Activated CD8-positive, alpha-beta memory T cell treated with anti-CD3 and anti-CD28 coated beads, Interleukin-2, amount 50 U/mL, for 4 hours (primary cell): ENCODE measurements at regions not wholly inside any gene's neighbourhood (a gene's known extent, or its start where the extent isn't known, plus 50 kb on each side); places are given as distances from the start of the nearest gene placed in this dataset.
"Not testable (repeated sequence)": the region's sequence is repeated elsewhere in the genome, so short reads cannot be mapped to it uniquely, and the experiment has no call there.

ENCODE experiments used
- DNase-seq: peaks from one replicate; pipeline ENCODE4 v3.0.0-alpha.2; 2020

DNA sequence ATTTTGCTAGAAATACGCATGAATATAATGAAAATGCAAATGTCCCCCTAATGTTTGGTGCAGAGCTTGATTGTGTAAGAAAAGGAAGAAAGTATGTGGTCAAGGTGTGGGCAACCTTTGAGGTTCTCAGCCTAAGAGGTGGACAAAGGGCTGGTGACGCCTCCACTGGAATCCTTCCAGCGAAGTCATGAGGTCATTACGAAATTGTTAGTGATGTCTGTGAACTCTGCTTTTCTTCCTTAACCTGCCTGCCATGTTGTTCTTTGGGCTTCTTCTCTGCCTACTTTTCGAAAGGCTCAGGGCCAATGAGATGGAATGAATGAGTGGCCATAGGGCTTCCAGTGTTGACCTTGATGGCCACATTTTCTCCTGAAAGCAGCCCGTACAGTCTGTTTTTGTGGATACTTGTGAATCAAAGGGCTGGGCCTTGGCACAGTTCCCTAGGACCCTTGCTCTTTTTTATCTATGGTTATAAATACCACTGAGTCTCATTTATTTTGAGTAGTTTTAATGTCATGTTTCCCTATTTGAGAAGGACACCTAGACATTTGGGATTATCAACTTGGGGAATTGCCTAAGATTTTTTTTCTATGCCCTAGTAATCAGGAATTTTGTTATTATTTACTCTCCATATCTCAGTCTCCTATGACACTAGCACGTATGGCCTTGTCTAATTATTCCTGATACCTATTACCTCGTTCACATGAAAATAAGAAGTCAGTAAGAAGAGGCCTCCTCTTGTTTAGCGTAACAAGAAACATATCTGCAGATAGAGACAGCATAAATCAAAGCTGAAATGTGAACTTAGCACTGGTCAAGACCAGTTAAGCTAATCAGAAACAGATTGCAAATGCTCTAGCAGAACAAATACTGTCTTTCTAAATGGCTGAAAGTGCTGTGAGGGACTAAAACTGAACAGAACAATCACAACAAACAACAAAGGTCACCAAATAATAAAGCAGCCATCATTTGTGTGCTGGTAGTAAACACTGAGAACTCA is 334.6 kb downstream of the BCL2L11 start:
- DNase-seq = not testable (repeated sequence)

DNA sequence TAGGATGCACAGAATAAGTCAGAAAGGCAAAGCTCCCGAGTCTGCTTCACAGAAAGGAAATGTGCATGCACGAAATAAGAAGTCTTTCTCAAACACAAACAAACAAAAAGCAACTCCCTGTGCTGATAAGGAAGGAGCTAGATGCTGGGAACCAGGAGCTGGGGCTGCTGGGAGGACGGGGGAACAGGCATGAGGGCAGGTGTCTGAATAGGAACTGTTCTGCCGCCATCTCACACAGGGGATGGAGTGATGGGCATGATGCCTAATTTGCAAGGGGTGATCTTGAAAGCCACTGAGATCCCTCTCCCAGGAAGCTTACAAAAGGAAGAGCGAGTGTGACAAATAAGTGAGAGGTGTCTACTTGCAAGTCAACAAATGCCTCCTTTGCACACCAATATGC is 336.5 kb downstream of the BCL2L11 start:
- not testable (repeated sequence) for DNase-seq

DNA sequence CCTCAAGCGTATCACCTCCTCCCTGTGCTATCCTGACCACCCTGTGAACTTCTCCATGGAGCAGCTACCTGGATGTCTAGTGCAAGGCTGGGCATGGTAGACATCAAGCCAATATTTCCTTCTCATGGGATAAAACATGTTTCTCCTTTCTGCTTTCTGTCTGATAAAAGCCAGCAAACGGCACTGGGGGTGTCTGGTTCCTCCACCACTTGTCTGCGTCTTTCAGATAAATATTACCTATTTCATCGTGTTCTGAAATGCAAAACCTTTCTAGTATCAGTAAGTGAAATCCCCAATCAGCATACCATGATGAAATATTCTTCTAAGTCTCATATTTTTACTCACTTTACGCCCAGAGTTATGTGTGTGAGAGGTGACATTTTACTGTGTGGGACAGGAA is 340.2 kb downstream of the BCL2L11 start:
- DNase-seq = not testable (repeated sequence)

DNA sequence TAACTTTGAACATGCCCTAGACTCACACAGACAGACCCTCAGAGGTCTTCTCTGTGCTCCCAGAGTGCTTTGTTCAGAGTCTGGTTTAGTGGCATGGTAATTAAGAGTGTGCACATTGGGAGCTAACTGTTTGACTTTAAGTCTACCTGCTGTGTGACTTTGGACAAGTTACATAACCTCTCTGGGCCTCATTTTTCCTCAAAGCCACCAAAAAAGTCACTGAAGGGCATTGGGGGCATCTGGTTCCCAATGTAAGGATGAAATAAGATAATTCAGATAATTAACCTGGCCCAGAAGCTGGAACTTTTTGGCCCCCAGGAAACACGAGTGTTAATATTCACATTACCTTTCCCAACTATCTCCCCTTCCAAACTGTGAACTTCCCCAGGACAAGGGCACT is 341.1 kb downstream of the BCL2L11 start:
- DNase-seq = not testable (repeated sequence)

DNA sequence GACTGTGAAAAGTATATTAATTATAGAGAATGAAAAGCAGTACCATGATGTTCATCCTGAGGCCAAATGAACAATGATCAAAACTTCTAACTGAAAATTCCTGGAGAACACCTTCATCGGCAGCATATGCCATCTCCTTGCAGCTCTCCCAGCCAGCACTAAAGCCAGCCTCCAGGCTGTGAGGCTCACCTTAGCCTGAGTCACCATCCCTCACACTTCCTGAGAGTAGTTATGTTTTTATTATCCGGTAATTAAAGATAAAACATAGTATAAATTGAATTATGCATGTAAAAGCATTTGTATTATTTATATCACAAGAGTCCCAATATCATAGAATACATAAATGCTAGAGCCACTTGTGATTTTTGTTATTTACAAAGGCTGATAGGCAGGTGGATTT is 341.9 kb downstream of the BCL2L11 start:
- DNase-seq = not testable (repeated sequence)

DNA sequence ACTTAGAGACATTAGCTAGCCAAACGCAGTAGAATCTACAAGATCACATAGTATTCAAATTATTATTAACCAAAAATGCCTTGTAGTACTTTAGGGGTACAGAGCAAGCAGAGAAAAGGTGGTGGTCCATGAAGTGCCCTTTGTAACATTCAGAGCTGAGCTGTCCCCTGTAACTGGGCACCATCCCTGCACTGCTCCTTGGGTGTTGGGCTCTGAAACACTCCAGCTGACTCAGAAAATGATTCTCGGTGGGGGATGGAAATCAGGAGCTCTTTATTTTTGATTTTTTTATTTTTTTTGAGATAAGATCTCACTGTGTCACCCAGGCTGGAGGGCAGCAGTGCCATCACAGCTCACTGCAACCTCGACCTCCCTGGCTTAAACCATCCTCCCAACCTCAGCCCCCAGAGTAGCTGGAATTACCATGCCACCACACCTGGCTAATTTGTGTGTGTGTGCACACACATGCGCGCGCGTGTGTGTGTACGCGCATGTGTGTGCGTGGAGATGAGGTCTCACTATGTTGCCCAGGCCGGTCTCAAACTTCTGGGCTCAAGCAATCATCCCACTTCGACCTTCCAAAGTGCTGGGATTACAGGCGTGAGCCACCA is 342.6 kb downstream of the BCL2L11 start:
- not testable (repeated sequence) for DNase-seq

DNA sequence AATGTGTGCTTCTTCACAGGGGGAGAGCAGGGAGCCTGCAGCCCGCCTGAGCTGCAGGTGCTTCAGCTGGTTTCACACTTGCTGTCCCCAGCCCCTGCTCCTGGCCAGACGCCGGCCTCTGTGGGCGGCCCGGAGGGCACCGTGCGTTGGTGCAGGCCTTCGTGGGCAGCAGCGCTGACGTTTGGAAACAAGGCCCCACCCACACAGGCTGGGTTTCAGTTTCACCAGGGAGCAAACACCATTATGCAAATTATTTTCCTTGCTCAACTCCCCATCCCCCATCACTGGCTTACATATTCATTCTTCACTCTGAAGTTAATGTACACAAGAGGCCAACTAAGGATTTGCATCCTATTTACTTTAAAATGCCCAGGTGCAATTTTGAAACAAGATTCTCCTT is 343.2 kb downstream of the BCL2L11 start:
- not testable (repeated sequence) for DNase-seq

DNA sequence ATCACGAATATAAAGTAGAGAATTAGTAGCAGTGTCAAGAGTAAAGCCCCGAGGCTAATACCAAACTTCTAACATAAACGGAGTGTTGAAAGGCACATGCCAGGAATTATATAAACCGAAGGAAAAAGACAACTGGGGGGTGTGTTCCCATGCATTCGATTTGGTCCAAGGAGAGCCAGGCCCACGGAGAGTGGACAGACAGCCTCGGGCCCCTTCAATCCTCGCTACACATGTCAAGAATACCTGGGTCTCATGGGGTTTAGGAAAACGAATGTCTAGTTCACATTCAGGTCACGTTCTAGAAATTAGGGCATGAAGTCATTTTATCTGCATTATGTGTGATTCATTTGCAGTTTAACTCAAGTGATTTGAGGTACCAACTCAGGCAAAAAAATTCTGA is 343.7 kb downstream of the BCL2L11 start:
- DNase-seq = not testable (repeated sequence)

DNA sequence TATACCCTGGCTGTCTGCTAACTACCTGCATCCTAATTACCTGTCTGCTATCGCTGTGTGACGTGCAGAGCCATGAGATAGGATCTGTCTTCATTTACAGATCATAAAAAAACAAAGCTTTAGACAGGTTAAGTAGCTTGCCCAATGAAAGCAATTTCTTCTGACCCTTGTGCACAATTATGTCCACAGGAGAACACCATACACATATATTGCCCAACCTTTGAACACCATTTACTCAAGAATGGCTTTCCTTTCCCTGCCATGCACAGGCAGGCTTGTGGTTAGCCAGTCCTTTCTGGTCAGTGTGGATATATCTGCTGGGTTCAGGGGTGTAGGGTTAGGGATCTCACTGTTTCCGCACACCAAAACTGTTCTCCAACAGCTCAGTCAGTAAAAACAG is 344.8 kb downstream of the BCL2L11 start:
- DNase-seq = not testable (repeated sequence)

DNA sequence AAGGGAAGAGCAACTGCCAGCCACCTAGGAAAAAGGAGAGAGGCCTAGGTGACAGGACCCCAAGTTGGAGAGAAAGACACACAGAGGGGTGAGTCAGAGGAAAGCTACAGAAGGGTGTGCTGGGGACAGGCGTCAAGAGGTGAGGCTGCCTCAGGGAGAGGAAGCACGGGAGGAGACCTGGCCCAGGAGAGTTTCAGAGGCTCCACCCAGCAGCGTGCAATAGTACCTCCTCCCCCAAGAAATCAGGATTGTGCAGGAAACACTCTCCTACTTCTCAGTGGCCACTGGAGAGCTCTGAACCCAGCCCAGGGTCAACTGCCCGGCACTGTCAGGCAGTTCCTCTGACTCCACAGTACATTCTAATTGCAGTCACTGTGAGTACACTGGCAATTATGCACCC is 346.0 kb downstream of the BCL2L11 start:
- not testable (repeated sequence) for DNase-seq

DNA sequence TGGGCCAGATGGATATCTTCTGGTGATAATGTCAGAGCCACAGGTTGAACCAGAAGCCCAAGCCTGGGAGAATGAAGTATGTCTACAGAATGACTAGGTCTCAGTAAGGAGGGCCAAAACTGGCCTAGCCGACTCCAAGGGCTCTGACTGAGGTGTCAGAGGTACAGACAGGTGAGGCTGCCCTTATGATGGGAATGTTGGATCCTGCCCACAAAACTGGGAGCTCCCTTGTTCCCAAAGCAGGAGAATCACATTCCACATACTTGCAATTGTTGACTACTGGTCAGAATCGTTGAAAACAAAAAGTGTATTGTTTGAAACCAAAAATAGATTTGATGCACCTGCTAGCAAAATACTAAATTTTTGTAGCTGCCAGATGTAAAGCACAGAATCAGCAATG is 350.2 kb downstream of the BCL2L11 start:
- not testable (repeated sequence) for DNase-seq

DNA sequence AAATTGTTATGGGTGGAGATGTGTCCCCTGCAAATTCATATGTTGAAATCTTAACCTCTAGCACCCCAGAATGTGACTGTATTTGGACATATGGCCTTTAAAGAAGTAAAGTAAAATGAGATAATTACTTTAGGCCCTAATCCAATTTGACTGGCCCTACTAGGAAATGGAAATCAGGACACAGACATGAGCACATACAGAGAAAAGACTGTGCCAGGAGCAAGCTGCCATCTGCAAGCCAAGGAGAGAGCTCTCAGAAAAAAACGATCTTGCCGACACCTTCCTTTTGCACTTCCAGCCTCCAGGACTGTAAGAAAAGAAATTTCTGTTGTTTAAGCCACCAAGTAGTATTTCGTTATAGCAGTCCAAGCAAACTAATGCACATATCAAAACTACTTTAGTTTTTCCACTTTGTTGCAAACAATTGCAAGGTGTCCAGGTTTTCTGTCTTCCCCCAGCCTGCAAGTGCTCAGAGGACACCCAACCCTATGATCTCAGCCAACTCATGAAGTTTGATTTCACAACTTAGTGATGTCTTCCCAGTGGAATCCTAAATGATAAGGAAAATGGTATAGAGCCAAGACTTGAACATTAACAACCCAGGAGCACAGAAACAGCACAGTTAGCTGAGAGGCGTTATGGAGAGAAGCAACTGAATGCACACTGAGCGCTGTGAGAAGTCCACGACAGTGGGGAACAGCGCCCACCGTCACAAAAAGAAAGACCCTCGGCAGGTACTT is 351.2 kb downstream of the BCL2L11 start:
- not testable (repeated sequence) for DNase-seq

DNA sequence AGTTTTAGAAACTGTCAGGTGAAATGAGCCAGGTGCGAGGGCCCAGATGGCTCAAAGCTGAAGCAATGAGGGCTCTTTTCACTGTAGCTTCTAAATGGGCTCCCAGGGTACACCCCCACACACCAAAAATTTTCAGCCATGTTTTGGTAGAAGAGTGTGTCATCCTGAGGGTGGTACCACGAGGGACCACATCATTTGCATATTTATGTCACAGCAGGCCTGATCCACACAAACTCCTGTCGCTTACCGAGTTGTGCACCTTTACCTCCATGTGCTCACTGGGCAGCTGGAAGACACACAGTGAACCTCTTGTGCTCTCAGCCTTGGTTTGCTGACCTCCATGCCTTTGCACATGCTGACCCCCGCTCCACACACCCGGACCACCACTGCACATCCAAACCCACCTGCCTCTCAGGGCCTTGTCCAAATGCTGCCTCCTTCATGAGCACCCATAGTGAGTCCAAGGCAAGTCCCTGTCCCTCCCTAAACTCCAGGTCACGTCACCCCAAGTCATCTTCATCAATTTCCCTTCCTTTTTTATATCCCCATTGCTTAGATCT is 352.2 kb downstream of the BCL2L11 start:
- DNase-seq = not testable (repeated sequence)

DNA sequence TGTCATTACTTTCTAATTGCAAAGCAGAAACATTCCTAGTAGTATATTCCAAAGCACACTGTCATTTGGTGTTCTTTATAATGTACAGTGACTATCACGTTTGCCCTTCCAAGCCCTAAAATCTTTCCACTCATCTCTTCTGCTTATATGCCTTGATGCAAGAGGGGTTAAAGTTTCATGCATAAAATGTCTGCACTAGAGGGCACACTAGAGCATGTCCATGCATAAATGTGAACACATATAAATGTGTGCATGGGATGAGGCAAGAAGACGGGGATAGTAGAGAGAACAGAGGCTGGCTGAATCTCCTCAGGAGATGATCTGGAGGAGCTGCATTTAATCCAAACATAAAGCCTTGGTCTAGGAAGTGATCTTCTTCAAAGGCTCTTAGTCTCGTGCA is 352.8 kb downstream of the BCL2L11 start:
- not testable (repeated sequence) for DNase-seq

DNA sequence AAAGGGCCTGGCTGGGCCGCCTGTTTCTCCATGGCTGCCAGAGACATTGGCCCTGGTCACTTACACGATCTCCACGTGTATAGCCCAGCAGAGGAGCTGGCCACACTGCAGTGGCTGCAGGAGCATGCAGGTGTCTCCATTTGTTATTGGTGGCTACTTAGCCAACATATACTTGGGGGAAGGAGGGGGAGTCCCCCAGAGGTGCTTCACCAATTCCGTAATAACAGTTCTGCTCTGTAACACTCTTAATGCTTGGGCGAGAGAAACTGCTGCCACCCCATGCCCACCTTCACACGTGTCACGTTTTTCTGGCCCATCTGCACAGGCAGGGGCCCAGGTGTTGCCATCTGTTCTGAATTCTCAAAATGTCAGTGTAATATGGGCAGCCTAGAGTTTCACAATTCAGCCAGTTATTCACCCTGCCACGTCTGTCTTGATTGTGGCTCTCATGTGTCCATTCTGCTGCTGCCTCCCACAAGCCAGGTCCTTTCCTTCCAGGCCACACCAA is 353.5 kb downstream of the BCL2L11 start:
- DNase-seq = not testable (repeated sequence)

DNA sequence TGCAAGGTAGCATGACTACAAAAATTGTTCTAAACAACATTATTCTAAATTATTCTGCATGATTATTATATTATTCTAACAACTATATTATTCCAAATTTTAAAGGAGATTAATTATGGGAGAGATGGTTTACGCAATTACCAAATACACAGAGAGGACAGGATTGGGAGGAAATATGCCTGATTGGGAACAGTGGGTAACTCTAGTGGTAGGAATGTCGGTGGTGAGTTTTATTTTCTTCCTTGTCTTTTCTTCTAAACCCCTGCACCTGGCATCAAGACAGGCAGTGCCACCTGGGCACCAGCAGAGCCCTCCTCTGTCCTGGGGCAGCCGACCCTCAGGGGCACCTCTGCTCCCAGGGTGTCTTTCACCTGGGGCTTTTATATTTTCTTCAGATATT is 357.6 kb downstream of the BCL2L11 start:
- not testable (repeated sequence) for DNase-seq

DNA sequence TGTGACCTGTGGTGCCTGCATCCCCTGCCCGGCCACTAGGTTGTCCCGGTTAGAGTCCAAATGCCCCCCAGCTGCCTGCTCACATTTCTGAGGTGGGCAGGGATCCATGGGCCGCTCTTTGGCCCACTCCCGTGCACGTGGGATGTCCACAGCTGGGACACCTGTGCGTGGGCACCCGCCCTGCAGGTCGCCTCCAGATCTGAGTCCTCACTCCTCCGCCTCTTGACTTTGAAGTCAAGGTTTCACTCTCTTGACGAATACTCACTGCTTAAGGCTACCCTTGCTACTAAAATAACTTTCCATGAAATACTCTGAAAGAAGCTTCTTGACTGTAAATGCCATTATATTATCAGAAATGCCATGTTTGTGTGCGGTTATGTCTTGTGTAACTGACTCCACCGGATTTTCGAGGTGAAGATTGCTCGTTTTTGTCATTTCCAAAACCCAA is 358.2 kb downstream of the BCL2L11 start:
- DNase-seq = not testable (repeated sequence)

DNA sequence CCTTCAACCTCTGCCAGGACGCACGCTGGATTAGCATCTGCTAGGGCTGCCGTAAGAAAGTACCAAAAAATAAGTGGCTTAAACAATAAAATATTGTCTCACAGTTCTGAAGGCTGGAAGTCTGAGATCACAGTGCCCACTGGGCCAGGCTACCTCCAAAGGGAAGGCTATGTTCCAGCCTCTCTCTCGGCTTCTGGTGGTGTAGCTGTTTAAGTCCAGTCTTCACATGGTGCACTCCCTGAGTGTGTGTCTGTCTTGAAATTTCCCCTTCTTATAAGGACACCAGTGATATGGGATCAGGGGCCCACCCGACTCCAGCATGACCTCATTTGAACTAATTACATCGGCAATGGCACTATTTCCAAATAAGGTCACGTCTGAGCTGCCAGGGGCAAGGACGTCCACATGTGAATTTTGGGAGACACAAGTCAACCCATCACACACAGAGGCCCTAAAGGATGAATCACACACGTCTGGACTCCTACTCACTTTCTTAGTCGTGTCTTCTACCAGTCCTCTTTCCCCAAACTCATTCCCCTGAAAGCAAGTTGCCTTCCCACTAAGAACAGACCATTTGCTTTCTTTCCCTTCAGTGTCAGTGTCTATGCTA is 359.4 kb downstream of the BCL2L11 start:
- not testable (repeated sequence) for DNase-seq

DNA sequence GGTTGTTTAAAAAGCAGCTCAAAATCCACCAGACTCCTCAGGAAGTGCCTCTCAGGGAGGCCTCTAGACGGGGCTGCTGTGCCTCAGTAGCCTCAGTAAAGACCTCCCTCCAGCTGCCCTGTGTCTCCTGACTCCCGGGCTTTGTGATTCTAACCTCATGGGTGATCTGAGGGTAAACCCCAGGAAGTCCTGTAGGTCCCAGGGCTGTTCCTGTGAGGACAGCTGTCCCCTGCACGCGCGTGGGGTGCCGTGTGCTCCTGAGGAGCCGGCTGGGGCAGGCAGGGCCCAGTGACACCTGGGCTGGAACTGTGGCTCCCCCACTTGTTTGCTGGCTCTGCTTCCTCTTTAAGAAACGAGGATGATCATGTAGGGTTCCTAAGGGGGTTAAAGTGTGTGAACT is 359.9 kb downstream of the BCL2L11 start:
- not testable (repeated sequence) for DNase-seq

DNA sequence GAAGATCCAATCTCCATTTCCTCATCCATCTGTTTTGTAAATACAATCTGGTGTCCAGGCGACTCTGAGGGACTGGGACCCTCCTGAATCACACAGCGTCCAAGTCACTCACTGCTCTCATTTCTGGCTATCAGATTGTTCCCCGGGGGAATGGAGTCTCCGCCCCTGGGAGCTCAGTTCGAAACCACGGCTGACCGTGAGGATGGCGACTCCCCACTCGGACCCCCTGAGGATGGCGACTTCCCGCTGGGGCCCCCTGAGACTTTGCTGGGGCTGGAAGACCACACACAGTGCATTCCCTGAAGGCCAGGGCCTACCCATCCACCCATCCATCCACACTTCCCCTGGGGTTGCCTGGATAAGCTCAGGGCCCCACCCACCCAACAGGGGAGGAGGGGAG is 360.5 kb downstream of the BCL2L11 start:
- not testable (repeated sequence) for DNase-seq

DNA sequence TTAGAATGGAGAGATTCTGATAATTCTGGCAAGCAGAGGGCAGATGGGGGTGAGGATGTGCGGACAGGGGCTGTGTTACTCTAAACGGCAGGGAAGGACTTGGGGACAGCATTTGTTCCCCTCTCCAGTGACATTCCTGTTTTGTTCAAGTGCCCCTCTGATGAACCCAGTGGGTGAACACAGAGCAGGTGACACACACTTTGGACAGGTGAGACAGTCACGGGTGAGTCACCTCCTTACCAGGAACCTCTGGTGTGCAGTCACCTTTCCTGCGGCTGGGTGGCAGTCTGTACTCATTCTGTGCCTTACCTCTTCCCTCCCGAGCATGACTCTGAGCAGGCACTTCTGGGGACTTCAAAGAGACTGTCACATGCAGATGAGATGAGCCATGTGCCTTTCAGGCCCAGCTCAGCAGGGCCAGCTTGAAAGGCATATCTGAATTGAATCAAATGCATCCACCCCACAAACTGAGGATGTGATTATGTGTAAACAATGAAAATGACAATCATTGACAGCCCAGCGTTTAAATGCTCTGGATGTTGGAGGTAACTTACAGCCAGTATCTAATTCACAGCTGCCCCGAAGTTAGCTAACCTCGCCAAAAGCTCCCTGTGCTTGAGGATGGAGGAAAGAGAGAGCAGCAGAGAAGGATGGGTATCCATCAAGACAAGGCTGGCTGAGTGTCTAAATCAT is 362.4 kb downstream of the BCL2L11 start:
- DNase-seq = peak; percentile 23
